Stimulated activated effector memory CD8-positive, alpha-beta T cell treated with anti-CD3 and anti-CD28 coated beads, Interleukin-12 subunit alpha, Interleukin-12 subunit beta, amount 100 ng/mL, for 72 hours (primary cell): ENCODE measurements at regions not wholly inside any gene's neighbourhood (a gene's known extent, or its start where the extent isn't known, plus 50 kb on each side); places are given as distances from the start of the nearest gene placed in this dataset.
"Not testable (repeated sequence)": the region's sequence is repeated elsewhere in the genome, so short reads cannot be mapped to it uniquely, and the experiment has no call there.

ENCODE experiments used
- ATAC-seq: fragments of 150-1000 bp; cut with Tn5 transposase; 2 replicates; pipeline ENCODE4 v1.10.0; 2021
- DNase-seq, 2 donors: peaks; one replicate each; pipeline ENCODE4 v3.0.0; 2021 to 2022; ENCODE audit warnings: low spot score in 2 of 2
- H3K27ac Mint-ChIP-seq: one replicate; pipeline ENCODE4 v1.8.0; 2022; ENCODE audit warnings: mild to moderate bottlenecking, mixed read lengths
- H3K36me3 Mint-ChIP-seq: one replicate; pipeline ENCODE4 v1.8.0; 2022; ENCODE audit warnings: mild to moderate bottlenecking, mixed read lengths
- H3K4me1 Mint-ChIP-seq: one replicate; pipeline ENCODE4 v1.8.0; 2022; ENCODE audit warnings: mixed read lengths
- H3K4me3 Mint-ChIP-seq: one replicate; pipeline ENCODE4 v1.8.0; 2022; ENCODE audit warnings: mild to moderate bottlenecking, mixed read lengths
- H3K9me3 Mint-ChIP-seq: one replicate; pipeline ENCODE4 v1.8.0; 2022; ENCODE audit warnings: mixed read lengths

DNA sequence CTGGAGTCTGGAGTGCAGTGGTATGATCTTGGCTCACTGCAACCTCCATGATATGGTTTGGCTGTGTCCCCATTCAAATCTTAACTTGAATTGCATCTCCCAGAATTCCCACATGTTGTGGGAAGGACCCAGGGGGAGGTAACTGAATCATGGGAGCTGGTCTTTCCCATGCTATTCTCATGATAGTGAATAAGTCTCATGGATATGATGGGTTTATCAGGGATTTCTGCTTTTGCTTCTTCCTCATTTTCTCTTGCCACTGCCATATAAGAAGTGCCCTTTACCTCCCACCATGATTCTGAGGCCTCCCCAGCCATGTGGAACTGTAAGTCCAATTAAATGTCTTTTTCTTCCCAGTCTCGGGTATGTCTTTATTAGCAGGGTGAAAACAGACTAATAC lies 72.4 kb upstream of the JUN start:
- H3K36me3 Mint-ChIP-seq, H3K4me3 Mint-ChIP-seq, H3K9me3 Mint-ChIP-seq, ATAC-seq, H3K27ac Mint-ChIP-seq, DNase-seq: not testable (repeated sequence)
- H3K4me1 Mint-ChIP-seq: peaks cover 33% of the 10 kb centered on the region

DNA sequence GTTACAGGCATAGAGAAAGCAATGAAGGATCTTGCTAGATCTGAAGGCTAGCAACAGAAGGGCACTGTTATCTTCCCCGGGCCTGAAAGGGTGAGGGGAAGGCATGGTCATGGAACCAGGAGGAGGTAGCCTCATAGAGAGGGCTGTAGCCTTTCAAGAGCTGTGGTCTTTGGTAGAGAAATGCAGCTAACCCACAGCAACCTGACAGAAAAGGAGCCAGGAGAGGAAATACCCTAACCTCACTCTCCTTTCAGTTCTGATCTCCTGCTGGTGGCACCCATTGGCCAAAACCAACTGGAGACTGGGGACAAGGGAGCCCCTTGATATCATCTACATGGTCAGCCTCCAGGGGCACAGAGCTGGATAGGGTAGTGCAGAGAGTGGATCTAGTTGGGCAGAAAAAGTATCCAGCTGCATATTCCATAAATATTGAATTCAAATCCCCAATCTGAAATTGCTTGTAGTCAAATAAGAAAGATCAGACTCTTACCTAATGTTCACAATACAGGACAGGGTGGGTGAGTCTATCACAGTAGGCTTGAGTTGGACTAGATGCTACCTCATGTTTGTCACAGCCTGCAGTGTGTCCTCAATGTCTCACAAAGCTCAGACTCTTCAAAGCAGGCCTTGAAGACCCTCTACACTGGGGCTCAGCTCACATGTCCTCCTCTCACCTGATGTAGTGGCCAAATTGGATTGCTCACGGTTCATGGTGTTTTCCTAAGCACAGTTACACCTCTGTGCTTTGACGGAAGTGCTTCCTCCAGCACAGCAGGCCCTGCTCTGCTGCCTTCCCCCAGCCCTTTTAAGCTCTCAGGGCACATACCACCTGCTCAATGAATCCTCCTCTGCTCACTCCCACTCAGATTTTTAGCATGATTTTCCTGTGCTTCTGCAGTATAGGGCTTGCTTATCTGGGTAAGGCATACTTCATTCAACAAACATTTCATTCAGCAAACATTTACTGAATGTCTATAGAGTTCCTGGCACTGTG lies 74.1 kb upstream of the JUN start:
- Mint-ChIP-seq H3K27ac (peak overlapping the region; percentile 48), H3K9me3 (no peaks in the 10 kb centered on the region), H3K36me3 (no peaks in the 10 kb centered on the region), H3K4me3 (no peak overlapping the region), H3K4me1 (peaks cover 44% of the 10 kb centered on the region)
- peak; percentile 76 for ATAC-seq
- peak in 1 of 2 donors; percentile 65 for DNase-seq

DNA sequence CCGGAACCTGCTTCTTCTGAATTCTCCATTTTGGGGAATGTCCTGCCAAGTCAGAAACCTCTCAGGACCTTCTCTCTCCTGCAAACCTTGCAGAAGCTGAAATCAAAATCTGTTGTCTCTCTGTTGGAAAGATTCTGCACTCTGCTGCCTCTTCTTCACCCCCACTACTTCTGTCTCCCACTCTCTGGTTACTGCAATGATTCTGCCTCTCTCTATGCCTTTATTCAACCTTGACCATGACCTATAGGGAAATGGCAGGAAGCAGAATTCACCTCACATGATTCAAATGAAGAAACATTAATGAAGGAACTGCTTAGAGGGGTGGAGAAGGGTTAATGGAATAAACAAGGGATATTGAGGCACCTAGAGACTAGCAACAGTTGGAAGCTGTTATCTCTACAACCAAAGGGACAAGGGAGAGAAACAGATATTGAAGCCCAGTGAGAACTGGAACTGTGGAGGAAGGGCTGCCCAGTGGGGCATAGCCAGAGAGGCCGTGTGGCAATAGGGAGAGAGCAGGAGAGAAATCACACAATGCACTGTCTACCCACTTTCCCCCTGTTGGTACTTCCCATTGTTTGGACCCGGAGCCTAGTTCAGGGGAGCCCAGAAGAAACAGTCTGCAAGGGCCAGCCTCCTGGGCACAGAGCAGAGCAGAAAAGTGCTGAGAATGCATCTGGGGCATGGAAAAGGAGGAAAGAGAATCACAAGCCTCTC lies 76.1 kb upstream of the JUN start:
- Mint-ChIP-seq H3K4me1 (peaks cover 44% of the 10 kb centered on the region), H3K9me3 (no peaks in the 10 kb centered on the region), H3K27ac (no peak overlapping the region), H3K4me3 (no peak overlapping the region), H3K36me3 (no peaks in the 10 kb centered on the region)
- DNase-seq (no peak), ATAC-seq (no peak)

DNA sequence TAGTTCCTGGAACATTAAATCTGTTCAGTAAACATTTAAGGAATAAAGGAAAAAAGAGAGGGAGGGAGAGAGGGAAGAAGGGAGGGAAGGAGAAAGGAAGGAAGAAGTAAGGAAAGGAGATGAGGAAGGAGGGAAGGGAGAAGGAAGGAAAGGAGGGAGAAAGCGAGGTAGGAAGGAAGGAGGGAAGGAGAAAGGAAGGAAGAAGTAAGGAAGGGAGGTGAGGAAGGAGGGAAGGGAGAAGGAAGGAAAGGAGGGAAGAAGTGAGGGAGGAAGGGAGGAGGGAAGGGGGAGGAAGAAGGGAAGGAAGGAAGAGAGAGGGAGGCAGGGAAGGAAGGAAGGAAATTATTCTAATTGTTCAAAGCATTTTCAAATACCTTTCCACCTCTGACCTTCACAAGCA lies 77.2 kb upstream of the JUN start:
- H3K4me3 Mint-ChIP-seq: no peak overlapping the region
- ATAC-seq: no peak
- no peaks in the 10 kb centered on the region for H3K36me3 Mint-ChIP-seq
- DNase-seq: no peak
- H3K9me3 Mint-ChIP-seq: no peaks in the 10 kb centered on the region
- H3K4me1 Mint-ChIP-seq: peaks cover 44% of the 10 kb centered on the region
- H3K27ac Mint-ChIP-seq: peak overlapping the region; percentile 41

DNA sequence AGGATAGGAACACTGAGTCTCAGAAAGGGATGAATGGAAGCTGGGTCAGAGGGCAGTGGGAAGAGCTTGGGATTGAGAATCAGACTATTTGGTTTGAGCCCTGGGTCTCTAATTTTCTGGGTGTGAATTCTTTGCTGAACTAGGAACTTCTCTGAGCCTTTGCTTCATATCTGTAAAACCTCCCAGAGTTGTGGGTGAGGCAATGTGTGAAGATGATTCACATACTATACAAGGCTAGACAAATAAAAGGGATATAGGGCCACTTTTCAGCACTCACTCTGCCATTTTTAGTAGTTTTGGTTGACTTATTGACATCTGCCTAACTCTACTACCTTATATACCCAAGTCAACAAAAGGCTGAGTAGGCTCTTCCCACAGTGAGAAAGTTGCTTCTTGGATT lies 77.7 kb upstream of the JUN start:
- ATAC-seq (peak; percentile 78), DNase-seq (no peak)
- Mint-ChIP-seq H3K4me3 (no peak overlapping the region), H3K9me3 (no peaks in the 10 kb centered on the region), H3K36me3 (no peaks in the 10 kb centered on the region), H3K27ac (peak overlapping the region; percentile 41), H3K4me1 (peaks cover 44% of the 10 kb centered on the region)

DNA sequence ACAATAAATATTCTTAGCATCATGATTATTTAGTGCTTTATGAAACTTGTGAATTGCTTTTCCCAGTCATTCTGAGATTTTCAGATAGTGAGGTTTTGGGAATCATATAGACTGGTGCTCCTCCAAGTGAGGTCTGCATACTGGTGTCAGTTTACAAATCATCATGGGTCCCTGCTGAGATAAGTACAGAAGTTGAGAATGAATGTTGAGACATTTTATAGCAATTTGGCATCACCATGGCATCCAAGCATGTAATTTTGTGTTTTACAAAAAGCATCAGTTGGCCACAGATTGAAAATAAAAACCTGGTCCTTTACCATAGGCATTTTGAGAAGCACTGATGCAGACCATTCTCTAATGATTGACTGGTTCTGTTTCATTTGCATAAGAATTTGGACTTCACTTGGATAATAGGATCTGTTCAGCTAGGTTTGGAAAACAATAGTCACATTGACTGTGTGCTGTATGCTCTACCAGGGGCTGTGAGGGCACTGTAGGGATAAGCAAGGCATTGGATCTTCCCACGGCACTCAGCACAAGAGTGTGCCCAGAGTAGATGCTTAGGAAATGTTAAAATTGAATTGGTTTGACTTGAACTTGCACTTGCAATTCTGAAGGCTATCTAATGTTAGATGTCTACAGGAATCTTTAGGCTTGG lies 79.0 kb upstream of the JUN start:
- Mint-ChIP-seq H3K4me3 (no peak overlapping the region), H3K36me3 (no peaks in the 10 kb centered on the region), H3K9me3 (no peaks in the 10 kb centered on the region), H3K4me1 (peaks cover 37% of the 10 kb centered on the region), H3K27ac (no peak overlapping the region)
- ATAC-seq (no peak), DNase-seq (no peak)

DNA sequence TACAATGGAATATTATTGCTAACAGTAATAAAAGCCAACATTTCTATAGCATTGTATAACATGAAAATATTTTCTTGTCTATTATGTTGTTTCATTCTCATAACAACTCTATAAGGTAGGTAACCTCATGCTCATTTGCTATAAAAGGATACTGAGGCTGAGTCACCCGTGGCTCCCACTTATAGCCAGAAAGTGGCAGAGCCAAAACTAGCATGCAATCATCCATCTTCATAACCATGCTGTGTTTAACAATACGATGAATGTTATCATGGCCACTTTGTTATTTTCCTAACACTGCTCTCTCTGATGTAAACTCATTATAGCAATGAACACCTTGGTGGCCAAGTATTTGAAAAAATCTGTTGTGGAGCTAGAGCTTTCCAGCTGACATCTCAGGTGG lies 80.8 kb upstream of the JUN start:
- Mint-ChIP-seq H3K27ac (no peak overlapping the region), H3K9me3 (no peaks in the 10 kb centered on the region), H3K4me1 (peaks cover 26% of the 10 kb centered on the region), H3K36me3 (no peaks in the 10 kb centered on the region), H3K4me3 (no peak overlapping the region)
- ATAC-seq (no peak), DNase-seq (no peak)

DNA sequence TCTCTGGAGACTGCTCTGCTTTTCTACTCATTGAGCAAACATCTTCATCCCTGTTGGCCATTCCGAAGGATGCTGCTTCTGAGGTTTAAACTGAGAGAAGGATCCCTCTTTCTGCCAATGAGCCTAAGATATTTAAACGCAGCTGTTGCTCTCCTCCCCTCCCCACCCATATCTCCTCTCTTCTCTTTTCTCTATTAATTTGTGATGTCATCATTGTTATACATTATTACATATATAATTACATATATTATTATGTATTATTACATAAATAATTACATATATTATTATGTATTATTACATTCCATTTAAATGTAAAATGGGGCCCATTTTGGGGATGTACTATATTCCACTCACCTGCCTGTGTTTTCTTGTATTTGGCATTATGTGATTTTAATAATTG lies 82.7 kb upstream of the JUN start:
- no peaks in the 10 kb centered on the region for H3K9me3 Mint-ChIP-seq
- H3K4me1 Mint-ChIP-seq: peaks cover 8% of the 10 kb centered on the region
- no peak overlapping the region for H3K4me3 Mint-ChIP-seq
- DNase-seq (no peak), ATAC-seq (no peak)
- no peak overlapping the region for H3K27ac Mint-ChIP-seq
- no peaks in the 10 kb centered on the region for H3K36me3 Mint-ChIP-seq

DNA sequence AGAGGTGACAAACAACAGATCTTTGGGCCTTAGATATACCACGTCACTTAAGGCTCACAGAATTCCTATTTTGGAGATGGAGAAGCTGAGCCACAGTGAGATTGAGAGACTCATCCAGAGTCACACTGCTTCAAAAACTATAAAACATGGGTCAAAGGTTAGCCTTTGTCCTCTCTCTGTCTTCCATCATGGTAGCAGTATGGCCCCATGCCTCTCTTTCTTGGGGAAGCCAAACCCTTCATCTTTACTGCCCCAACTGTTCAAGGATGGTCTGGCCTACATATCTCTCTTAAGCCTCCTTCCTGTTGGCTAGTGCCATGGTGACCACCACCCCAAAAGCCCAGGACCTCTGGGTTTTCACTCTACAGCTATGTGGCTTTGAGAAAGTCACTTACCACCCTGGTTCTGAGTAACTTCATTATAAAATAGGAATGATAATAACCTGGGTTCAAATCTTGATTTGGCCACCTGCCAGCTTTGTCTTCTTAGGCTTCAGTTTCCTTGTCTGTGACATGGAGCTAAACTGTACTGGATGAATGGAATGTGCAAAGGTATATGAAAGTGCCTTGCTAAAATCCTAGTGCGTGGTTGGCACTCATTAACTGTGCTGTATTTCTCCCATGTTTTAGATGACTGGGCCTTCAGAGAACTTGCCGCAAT lies 85.9 kb upstream of the JUN start:
- Mint-ChIP-seq H3K36me3 (no peaks in the 10 kb centered on the region), H3K4me1 (no peaks in the 10 kb centered on the region)
- no peak for DNase-seq

DNA sequence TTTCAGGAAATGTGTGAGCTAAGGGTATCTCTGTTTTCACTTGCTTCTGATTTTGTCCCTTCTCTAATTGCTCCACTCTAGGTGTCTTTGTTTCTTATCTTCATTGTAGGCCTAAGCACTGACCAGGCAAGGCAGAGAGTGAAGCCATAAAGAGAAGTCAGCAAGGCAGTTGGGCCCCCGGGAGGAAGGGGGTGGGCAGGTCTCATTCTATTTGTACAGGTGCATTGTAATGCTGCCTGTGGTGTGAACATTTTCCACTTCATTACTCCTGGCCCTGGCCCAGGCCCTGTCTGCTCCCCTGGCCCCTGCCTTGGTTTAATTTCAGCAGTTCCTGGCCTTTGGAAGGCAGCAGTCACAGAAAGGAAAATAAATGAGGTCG lies 86.4 kb upstream of the JUN start:
- Mint-ChIP-seq H3K36me3 (no peaks in the 10 kb centered on the region), H3K4me3 (no peak overlapping the region), H3K27ac (no peak overlapping the region), H3K9me3 (no peaks in the 10 kb centered on the region), H3K4me1 (no peaks in the 10 kb centered on the region)
- ATAC-seq (no peak), DNase-seq (no peak)

More for the DNA sequence above, 85.9 kb upstream of the JUN start:
- no peak overlapping the region for H3K27ac Mint-ChIP-seq
- H3K4me3 Mint-ChIP-seq: no peak overlapping the region
- H3K9me3 Mint-ChIP-seq: no peaks in the 10 kb centered on the region
- ATAC-seq: no peak

DNA sequence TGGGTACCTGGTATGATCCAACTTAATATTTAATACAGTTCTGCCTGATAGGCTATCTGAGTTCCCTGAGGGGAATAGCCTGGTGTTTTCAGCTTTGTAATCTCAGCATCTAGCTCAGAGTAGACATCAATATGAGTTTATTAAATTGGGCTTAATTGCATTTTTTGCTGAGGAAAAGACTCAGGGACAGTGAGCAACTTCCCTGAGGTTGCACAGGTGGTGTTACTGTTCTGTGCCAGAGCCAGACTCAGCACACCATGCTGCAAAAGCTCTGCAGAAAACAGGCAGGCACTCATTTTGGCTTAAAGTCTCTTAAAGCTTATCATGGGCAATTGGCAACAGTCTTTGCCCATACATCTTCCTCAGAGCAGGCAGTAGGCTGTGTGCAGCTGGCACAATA lies 90.5 kb upstream of the JUN start:
- Mint-ChIP-seq H3K4me1 (no peaks in the 10 kb centered on the region), H3K9me3 (no peaks in the 10 kb centered on the region), H3K36me3 (no peaks in the 10 kb centered on the region), H3K4me3 (no peak overlapping the region), H3K27ac (no peak overlapping the region)
- DNase-seq: no peak
- ATAC-seq: no peak

DNA sequence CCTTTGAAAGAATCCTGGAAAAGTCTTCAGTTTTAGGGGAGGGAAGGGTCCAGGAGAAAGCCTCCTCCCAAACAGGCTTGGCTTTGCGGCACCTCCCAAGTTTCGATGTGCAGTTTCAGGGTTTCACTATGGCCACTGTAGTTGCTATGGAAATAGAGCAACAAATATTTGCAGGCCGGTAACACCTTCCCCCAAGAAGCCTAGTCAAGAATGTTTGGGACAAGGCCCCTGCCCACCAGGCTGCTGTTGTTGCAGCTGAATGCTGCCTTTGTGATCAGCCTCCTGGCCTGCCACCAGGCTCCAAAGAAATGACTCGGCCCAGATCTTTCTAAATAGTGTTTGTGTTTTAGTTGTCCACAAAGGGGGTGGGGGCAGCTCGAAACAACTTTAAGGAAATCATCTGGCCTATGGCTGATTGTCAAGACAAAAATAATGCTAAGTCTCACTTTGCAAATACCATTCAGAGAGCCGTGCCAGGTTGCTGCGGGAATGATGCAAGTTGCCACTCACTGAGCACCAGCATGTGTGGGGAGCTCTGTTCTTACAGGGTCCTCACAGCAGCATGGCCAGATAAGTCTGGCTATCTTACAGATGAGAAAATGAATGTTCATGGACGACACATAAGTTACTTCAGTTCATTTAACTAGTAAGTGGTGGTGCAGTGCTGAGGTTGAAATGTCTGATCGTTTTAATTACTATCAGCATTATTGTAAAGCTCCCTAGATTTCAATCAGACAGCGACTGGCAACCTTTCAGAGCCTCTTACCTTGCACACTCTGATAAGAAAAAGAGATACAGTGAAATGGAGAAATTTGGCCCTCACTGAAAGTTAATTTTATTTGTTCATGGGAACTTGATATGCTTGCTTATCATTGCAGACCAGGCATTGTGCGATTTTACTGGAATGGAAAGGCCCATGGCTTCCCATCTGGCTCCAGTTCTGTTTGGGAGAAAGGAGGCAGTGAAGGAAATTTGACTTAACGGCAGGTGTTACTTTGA lies 91.2 kb upstream of the JUN start:
- no peak overlapping the region for H3K27ac Mint-ChIP-seq
- no peaks in the 10 kb centered on the region for H3K4me1 Mint-ChIP-seq
- ATAC-seq (no peak), DNase-seq (no peak)
- no peak overlapping the region for H3K4me3 Mint-ChIP-seq
- H3K36me3 Mint-ChIP-seq: no peaks in the 10 kb centered on the region
- H3K9me3 Mint-ChIP-seq: no peaks in the 10 kb centered on the region

DNA sequence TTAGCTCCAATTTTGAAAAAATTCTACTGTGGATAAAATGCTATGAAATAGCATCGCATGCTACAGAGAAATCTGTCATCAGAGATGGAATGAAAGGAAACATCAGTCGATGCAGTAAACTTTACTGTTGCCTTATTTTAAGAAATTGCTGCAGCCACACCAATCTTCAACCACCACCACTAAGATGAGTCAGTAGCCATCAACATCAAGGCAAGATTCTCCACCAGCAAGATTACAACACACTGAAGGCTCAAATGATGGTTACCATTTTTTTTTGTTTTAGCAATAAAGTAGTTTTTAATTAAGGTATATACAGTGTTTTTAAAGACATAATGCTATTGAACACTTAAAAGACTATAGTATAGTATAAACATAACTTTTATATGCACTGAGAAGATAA lies 95.6 kb upstream of the JUN start:
- H3K4me1 Mint-ChIP-seq: peaks cover 29% of the 10 kb centered on the region
- DNase-seq: no peak
- no peak overlapping the region for H3K27ac Mint-ChIP-seq
- H3K9me3 Mint-ChIP-seq: no peaks in the 10 kb centered on the region
- ATAC-seq: no peak
- no peaks in the 10 kb centered on the region for H3K36me3 Mint-ChIP-seq
- no peak overlapping the region for H3K4me3 Mint-ChIP-seq

DNA sequence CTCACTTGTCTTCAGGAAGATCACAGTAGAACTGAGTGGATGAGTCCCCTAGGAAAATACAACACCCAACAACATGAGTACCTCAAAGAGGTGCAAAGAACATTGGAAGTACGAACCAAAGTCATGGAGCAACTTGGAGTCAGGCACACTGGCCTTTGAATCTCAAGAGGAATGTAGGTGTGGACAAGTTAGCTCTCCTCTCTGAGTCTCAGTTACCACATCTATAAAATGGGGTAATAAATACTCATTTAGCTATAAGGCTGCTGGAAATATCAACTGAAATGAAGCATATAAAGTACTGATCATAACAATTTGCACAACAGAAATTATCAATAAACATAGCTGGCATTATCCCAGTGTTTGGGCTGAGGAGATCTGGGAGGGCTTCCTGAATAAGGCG lies 96.7 kb upstream of the JUN start:
- no peak overlapping the region for H3K27ac Mint-ChIP-seq
- no peak for ATAC-seq
- H3K36me3 Mint-ChIP-seq: no peaks in the 10 kb centered on the region
- H3K4me3 Mint-ChIP-seq: no peak overlapping the region
- peaks cover 34% of the 10 kb centered on the region for H3K4me1 Mint-ChIP-seq
- DNase-seq: no peak
- no peaks in the 10 kb centered on the region for H3K9me3 Mint-ChIP-seq
